SK-N-SH (cell line): ENCODE measurements at regions not wholly inside any gene's neighbourhood (a gene's known extent, or its start where the extent isn't known, plus 50 kb on each side); places are given as distances from the start of the nearest gene placed in this dataset.

Source experiments
- CTCF ChIA-PET: fragments of 300-600, 350-600 bp; formaldehyde crosslinking; extraction: SDS; loops from one replicate; lab custom pipeline; 2021; lab: Yijun Ruan, JAX
- POLR2A ChIA-PET: fragments of 350-600 bp; sonication (Branson Sonifier 250); formaldehyde crosslinking; extraction: SDS; loops from one replicate; lab custom pipeline; 2020; ENCODE audit warnings: antibody characterized with exemption, inconsistent platforms; lab: Yijun Ruan, JAX
- DNase-seq: peaks from one replicate; pipeline ENCODE4 v3.0.0; 2012
- H2AFZ ChIP-seq: fragments of 200-600 bp; sonication (generic); 2 replicates; pipeline ENCODE4 v1.8.1; 2016; ENCODE audit warnings: antibody characterized with exemption, mild to moderate bottlenecking, low read depth
- H3F3A ChIP-seq: fragments of 200-600 bp; sonication (generic); replicated peaks from 2 replicates; pipeline ENCODE3; 2016; ENCODE audit warnings: antibody characterized with exemption, mild to moderate bottlenecking; ENCODE audit not compliant: insufficient read depth
- H3K27ac ChIP-seq, 2 experiments: fragments of 200-500 bp in 1 of 2; fragments of 200-600 bp in 1 of 2; sonication (Bioruptor generic) in 1 of 2; sonication (generic), shearing (Covaris generic) in 1 of 2; 2 replicates each; pipeline versions ENCODE4 v1.5.1 to v1.6.1; 2014 to 2016; ENCODE audit warnings: low read depth in 2 of 2, inconsistent platforms in 1 of 2, low read length in 1 of 2, mild to moderate bottlenecking in 1 of 2, mixed read lengths in 1 of 2
- H3K27me3 ChIP-seq: fragments of 200-600 bp; sonication (generic), shearing (Covaris generic); 2 replicates; pipeline ENCODE4 v1.6.1; 2016; ENCODE audit warnings: mixed run types; ENCODE audit not compliant: insufficient read depth
- H3K36me3 ChIP-seq, 2 experiments: fragments of 200-500 bp in 1 of 2; fragments of 200-600 bp in 1 of 2; sonication (Bioruptor generic) in 1 of 2; sonication (generic) in 1 of 2; replicated peaks in 1 of 2; 2 replicates each; pipeline versions ENCODE3 to v1.5.1; 2014 to 2016; ENCODE audit warnings: low read length in 1 of 2, mild to moderate bottlenecking in 1 of 2; ENCODE audit not compliant: insufficient read depth in 2 of 2, control insufficient read depth in 1 of 2
- H3K4me1 ChIP-seq, 2 experiments: fragments of 200-500 bp in 1 of 2; fragments of 200-600 bp in 1 of 2; sonication (Bioruptor generic) in 1 of 2; sonication (generic), shearing (Covaris generic) in 1 of 2; 2 replicates each; pipeline versions ENCODE4 v1.5.1 to v1.6.1; 2014 to 2016; ENCODE audit warnings: low read depth in 1 of 2, low read length in 1 of 2, mixed run types in 1 of 2; ENCODE audit not compliant: insufficient read depth in 2 of 2, control insufficient read depth in 1 of 2
- H3K4me2 ChIP-seq: fragments of 200-600 bp; sonication (generic), shearing (Covaris generic); 2 replicates; pipeline ENCODE4 v1.6.1; 2017; ENCODE audit warnings: mixed run types
- H3K4me3 ChIP-seq, 2 experiments: fragments of 200-500 bp in 1 of 2; fragments of 200-600 bp in 1 of 2; sonication (Bioruptor generic) in 1 of 2; sonication (generic), shearing (Covaris generic) in 1 of 2; 2 replicates each; pipeline versions ENCODE4 v1.5.1 to v1.8.1; 2014 to 2016; ENCODE audit warnings: low read depth in 2 of 2, inconsistent platforms in 1 of 2, low read length in 1 of 2, mild to moderate bottlenecking in 1 of 2, mixed read lengths in 1 of 2, moderate library complexity in 1 of 2
- H3K79me2 ChIP-seq: fragments of 200-600 bp; sonication (generic); 2 replicates; pipeline ENCODE4 v1.8.1; 2017; ENCODE audit warnings: mild to moderate bottlenecking; ENCODE audit not compliant: insufficient read depth
- H3K9ac ChIP-seq: fragments of 200-600 bp; sonication (generic); 2 replicates; pipeline ENCODE4 v1.6.1; 2017; ENCODE audit warnings: mixed run types
- H3K9me2 ChIP-seq: fragments of 200-600 bp; sonication (generic); 2 replicates; pipeline ENCODE4 v1.6.1; 2017; ENCODE audit warnings: mixed run types
- H3K9me3 ChIP-seq: fragments of 200-600 bp; sonication (generic); 2 replicates; pipeline ENCODE4 v1.6.1; 2017; ENCODE audit warnings: mixed run types, mild to moderate bottlenecking, moderate library complexity
- H4K20me1 ChIP-seq: fragments of 200-600 bp; sonication (generic); 2 replicates; pipeline ENCODE4 v1.6.1; 2017; ENCODE audit warnings: mild to moderate bottlenecking, mixed run types; ENCODE audit not compliant: insufficient read depth
- CHD2 ChIP-seq: fragments of 150-350 bp; IDR thresholded peaks from 2 replicates; pipeline ENCODE4 v1.6.1; 2018; ENCODE audit warnings: low read length; ENCODE audit not compliant: partially characterized antibody
- CTCF ChIP-seq: fragments of 200-600 bp; sonication (generic); IDR thresholded peaks from 2 replicates; pipeline ENCODE4 v1.6.1; 2017; ENCODE audit warnings: antibody characterized with exemption, mild to moderate bottlenecking, moderate library complexity
- ELF1 ChIP-seq: IDR thresholded peaks from 2 replicates; pipeline ENCODE4 v1.4.0; 2012
- EZH2phosphoT487 ChIP-seq: fragments of 200-600 bp; sonication (generic); IDR thresholded peaks from 2 replicates; pipeline ENCODE4 v1.6.1; 2017; ENCODE audit warnings: low read depth, mixed run types, mild to moderate bottlenecking, antibody characterized with exemption, moderate library complexity, borderline replicate concordance
- FOXJ3 ChIP-seq: sonication (generic); formaldehyde crosslinking; IDR thresholded peaks from 2 replicates; pipeline ENCODE4 v1.5.1; 2020; ENCODE audit warnings: mild to moderate bottlenecking, missing genetic modification reagents
- GABPA ChIP-seq: IDR thresholded peaks from 2 replicates; pipeline ENCODE4 v1.4.0; 2012; ENCODE audit warnings: low read depth, mild to moderate bottlenecking
- GATA2 ChIP-seq: sonication (generic); formaldehyde crosslinking; IDR thresholded peaks from 2 replicates; pipeline ENCODE4 v1.5.0; 2020; ENCODE audit warnings: mild to moderate bottlenecking, missing genetic modification reagents
- NRF1 ChIP-seq: IDR thresholded peaks from 2 replicates; pipeline ENCODE4 v1.6.1; 2012; ENCODE audit warnings: low read depth, mild to moderate bottlenecking, low read length
- PBX3 ChIP-seq: IDR thresholded peaks from 2 replicates; pipeline ENCODE4; 2012
- RCOR1 ChIP-seq: fragments of 150-350 bp; IDR thresholded peaks from 2 replicates; pipeline ENCODE4 v1.6.1; 2017; ENCODE audit warnings: antibody characterized with exemption, low read length
- RFX5 ChIP-seq: IDR thresholded peaks from 2 replicates; pipeline ENCODE4 v1.6.1; 2012; ENCODE audit warnings: mild to moderate bottlenecking, improper control_type of control experiment, low read length
- RXRA ChIP-seq: IDR thresholded peaks from 2 replicates; pipeline ENCODE4 v1.4.0; 2012; ENCODE audit warnings: low read depth, mild to moderate bottlenecking, borderline replicate concordance
- TAF1 ChIP-seq: IDR thresholded peaks from 2 replicates; pipeline ENCODE4 v1.6.1; 2012; ENCODE audit warnings: low read depth, mild to moderate bottlenecking, low read length, moderate library complexity, borderline replicate concordance
- TCF12 ChIP-seq: IDR thresholded peaks from 2 replicates; pipeline ENCODE4 v1.4.0; 2012
- USF2 ChIP-seq: fragments of 150-350 bp; IDR thresholded peaks from 2 replicates; pipeline ENCODE4 v1.6.1; 2017; ENCODE audit warnings: antibody characterized with exemption, low read length, low read depth, borderline replicate concordance
- YY1 ChIP-seq: IDR thresholded peaks from 2 replicates; pipeline ENCODE4 v1.4.0; 2012; ENCODE audit warnings: low read depth, mild to moderate bottlenecking
- ZBTB33 ChIP-seq: IDR thresholded peaks from 2 replicates; pipeline ENCODE4 v1.4.0; 2012; ENCODE audit warnings: low read depth, borderline replicate concordance
- TF ChIP-seq, protein P1 (sequence below): IDR thresholded peaks from 2 replicates; pipeline ENCODE4 v1.6.1; 2012; ENCODE audit warnings: mild to moderate bottlenecking, low read depth, low read length, moderate library complexity
- TF ChIP-seq, protein P2 (sequence below): IDR thresholded peaks from 2 replicates; pipeline ENCODE4 v1.4.0; 2012; ENCODE audit warnings: low read depth

DNA sequence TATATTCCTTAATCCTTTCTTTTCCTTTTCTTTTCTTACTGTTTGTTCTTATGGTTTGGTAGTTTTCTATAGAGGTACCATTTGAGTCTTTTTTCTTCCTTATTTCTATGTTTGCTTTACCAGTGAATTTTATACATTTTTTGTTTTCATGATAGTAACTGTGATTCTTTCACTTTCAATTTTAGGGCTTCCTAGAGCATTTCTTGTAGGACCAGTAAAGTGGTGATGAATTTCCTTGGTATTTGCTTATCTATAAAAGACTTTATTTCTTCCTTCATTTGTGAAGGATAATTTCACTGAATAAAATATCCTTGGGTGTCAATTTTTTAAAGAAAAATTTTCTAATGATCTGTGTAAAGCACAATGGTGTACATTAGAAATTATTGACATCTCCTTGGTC lies 637.4 kb downstream of the CD109 start:
- ChIA-PET POLR2A (no interaction called here), CTCF (no interaction called here)
- no peak overlapping the region for H3K27ac ChIP-seq
- no peaks in the 10 kb centered on the region for H3K79me2 ChIP-seq
- no peaks in the 10 kb centered on the region for H3K4me1 ChIP-seq
- no peaks in the 10 kb centered on the region for H3F3A ChIP-seq
- H2AFZ ChIP-seq: no peak overlapping the region
- no peak for TF ChIP-seq EZH2phosphoT487
- TF ChIP-seq TAF1: no peak
- TF ChIP-seq ZBTB33: no peak
- no peak for TF ChIP-seq YY1
- no peak for TF ChIP-seq GATA2
- TF ChIP-seq CHD2: no peak
- TF ChIP-seq USF2: no peak
- TF ChIP-seq, protein P1, sequence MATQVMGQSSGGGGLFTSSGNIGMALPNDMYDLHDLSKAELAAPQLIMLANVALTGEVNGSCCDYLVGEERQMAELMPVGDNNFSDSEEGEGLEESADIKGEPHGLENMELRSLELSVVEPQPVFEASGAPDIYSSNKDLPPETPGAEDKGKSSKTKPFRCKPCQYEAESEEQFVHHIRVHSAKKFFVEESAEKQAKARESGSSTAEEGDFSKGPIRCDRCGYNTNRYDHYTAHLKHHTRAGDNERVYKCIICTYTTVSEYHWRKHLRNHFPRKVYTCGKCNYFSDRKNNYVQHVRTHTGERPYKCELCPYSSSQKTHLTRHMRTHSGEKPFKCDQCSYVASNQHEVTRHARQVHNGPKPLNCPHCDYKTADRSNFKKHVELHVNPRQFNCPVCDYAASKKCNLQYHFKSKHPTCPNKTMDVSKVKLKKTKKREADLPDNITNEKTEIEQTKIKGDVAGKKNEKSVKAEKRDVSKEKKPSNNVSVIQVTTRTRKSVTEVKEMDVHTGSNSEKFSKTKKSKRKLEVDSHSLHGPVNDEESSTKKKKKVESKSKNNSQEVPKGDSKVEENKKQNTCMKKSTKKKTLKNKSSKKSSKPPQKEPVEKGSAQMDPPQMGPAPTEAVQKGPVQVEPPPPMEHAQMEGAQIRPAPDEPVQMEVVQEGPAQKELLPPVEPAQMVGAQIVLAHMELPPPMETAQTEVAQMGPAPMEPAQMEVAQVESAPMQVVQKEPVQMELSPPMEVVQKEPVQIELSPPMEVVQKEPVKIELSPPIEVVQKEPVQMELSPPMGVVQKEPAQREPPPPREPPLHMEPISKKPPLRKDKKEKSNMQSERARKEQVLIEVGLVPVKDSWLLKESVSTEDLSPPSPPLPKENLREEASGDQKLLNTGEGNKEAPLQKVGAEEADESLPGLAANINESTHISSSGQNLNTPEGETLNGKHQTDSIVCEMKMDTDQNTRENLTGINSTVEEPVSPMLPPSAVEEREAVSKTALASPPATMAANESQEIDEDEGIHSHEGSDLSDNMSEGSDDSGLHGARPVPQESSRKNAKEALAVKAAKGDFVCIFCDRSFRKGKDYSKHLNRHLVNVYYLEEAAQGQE: no peak
- TF ChIP-seq RXRA: no peak
- no peak for TF ChIP-seq ELF1
- no peak for TF ChIP-seq RFX5
- no peak for TF ChIP-seq GABPA
- TF ChIP-seq FOXJ3: no peak
- TF ChIP-seq, protein P2, sequence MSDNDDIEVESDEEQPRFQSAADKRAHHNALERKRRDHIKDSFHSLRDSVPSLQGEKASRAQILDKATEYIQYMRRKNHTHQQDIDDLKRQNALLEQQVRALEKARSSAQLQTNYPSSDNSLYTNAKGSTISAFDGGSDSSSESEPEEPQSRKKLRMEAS: no peak
- TF ChIP-seq TCF12: no peak
- TF ChIP-seq PBX3: no peak
- TF ChIP-seq RCOR1: no peak
- TF ChIP-seq NRF1: no peak
- TF ChIP-seq CTCF: no peak
- no peaks in the 10 kb centered on the region for H3K9me2 ChIP-seq
- no peaks in the 10 kb centered on the region for H3K9me3 ChIP-seq
- H3K36me3 ChIP-seq: no peaks in the 10 kb centered on the region
- no peak overlapping the region for H3K4me3 ChIP-seq
- no peak overlapping the region for H3K4me2 ChIP-seq
- DNase-seq: no peak
- H4K20me1 ChIP-seq: no peaks in the 10 kb centered on the region
- H3K9ac ChIP-seq: no peak overlapping the region
- no peaks in the 10 kb centered on the region for H3K27me3 ChIP-seq
